Tibial artery (tissue), 4 donors: ENCODE measurements at regions not wholly inside any gene's neighbourhood (a gene's known extent, or its start where the extent isn't known, plus 50 kb on each side); places are given as distances from the start of the nearest gene placed in this dataset.

Experiments
- DNase-seq, 2 donors: peaks; one replicate each; pipeline ENCODE4 v3.0.0-alpha.2; 2019
- H3K27ac ChIP-seq, 2 donors: fragments of 200-600 bp; sonication (generic) in 1 of 2; 1 replicate in 1 of 2; 2 replicates in 1 of 2; pipeline ENCODE4 v1.5.1; 2018 to 2019; ENCODE audit warnings: mild to moderate bottlenecking in 1 of 2
- H3K27me3 ChIP-seq, 2 donors: fragments of 200-600 bp; sonication (generic) in 1 of 2; one replicate each; pipeline versions ENCODE4 v1.5.1 to v1.6.0; 2016 to 2019
- H3K36me3 ChIP-seq, 3 donors: fragments of 200-600 bp; sonication (generic) in 2 of 3; one replicate each; pipeline ENCODE4 v1.5.1; 2016 to 2019; ENCODE audit warnings: mild to moderate bottlenecking in 2 of 3
- H3K4me1 ChIP-seq, 4 donors: fragments of 200-600 bp; sonication (generic) in 2 of 4; 1 replicate in 3 of 4; 2 replicates in 1 of 4; pipeline ENCODE4 v1.5.1; 2016 to 2019
- H3K4me3 ChIP-seq, 2 donors: fragments of 200-600 bp; sonication (generic) in 1 of 2; 1 replicate in 1 of 2; 2 replicates in 1 of 2; pipeline ENCODE4 v1.5.1; 2018 to 2019; ENCODE audit warnings: mild to moderate bottlenecking in 2 of 2
- H3K9me3 ChIP-seq, 3 donors: fragments of 200-600 bp; sonication (generic) in 1 of 3; one replicate each; pipeline ENCODE4 v1.5.1; 2016 to 2019
- intact Hi-C: fragments of 100-400 bp; cut with DNase I; formaldehyde crosslinking; loops from one replicate; pipeline ENCODE4 v1.15.0; 2023; ENCODE audit warnings: low total_unique reads
- TF ChIP-seq, protein P1 (sequence below), 2 experiments: fragments of 200-600 bp in 1 of 2; fragments of 450-650 bp in 1 of 2; IDR thresholded peaks; one replicate each; pipeline ENCODE4 v1.5.1; 2017 to 2019; ENCODE audit warnings: antibody characterized with exemption in 2 of 2, mild to moderate bottlenecking in 1 of 2, moderate library complexity in 1 of 2

- DNase-seq, result no peak
- no peak overlapping the region for H3K4me3 ChIP-seq
These were observed 337.4 kb upstream of the SFRP2 start for GRCh38 chr4:154126276-154126675.

GRCh38 chr4:154125340-154125739, 336.5 kb upstream of the SFRP2 start:
- DNase-seq, result no peak
- Histone ChIP-seq H3K27me3 (no peaks in the 10 kb centered on the region), H3K4me1 (no peaks in the 10 kb centered on the region), H3K4me3 (no peak overlapping the region), H3K36me3 (no peaks in the 10 kb centered on the region), H3K27ac (no peak overlapping the region), H3K9me3 (peaks cover 0 to 11% (median 0%) of the 10 kb centered on the region in 3 donors)
- intact Hi-C loops, result no loop called here
- TF ChIP-seq, protein P1, sequence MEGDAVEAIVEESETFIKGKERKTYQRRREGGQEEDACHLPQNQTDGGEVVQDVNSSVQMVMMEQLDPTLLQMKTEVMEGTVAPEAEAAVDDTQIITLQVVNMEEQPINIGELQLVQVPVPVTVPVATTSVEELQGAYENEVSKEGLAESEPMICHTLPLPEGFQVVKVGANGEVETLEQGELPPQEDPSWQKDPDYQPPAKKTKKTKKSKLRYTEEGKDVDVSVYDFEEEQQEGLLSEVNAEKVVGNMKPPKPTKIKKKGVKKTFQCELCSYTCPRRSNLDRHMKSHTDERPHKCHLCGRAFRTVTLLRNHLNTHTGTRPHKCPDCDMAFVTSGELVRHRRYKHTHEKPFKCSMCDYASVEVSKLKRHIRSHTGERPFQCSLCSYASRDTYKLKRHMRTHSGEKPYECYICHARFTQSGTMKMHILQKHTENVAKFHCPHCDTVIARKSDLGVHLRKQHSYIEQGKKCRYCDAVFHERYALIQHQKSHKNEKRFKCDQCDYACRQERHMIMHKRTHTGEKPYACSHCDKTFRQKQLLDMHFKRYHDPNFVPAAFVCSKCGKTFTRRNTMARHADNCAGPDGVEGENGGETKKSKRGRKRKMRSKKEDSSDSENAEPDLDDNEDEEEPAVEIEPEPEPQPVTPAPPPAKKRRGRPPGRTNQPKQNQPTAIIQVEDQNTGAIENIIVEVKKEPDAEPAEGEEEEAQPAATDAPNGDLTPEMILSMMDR (IDR thresholded peaks at IDR 0.05), result no peak

More at GRCh38 chr4:154126276-154126675, 337.4 kb upstream of the SFRP2 start:
- TF ChIP-seq, protein P1 (IDR thresholded peaks at IDR 0.05), result no peak
- intact Hi-C loops, result no loop called here
- H3K36me3 ChIP-seq, result no peaks in the 10 kb centered on the region
- H3K27ac ChIP-seq, result no peak overlapping the region
- peaks cover 0 to 11% (median 0%) of the 10 kb centered on the region in 3 donors for H3K9me3 ChIP-seq
- no peaks in the 10 kb centered on the region for H3K4me1 ChIP-seq
- no peaks in the 10 kb centered on the region for H3K27me3 ChIP-seq

GRCh38 chr4:154124539-154125255, 335.8 kb upstream of the SFRP2 start:
- Histone ChIP-seq H3K27me3 (no peaks in the 10 kb centered on the region), H3K9me3 (peaks cover 0 to 11% (median 0%) of the 10 kb centered on the region in 3 donors), H3K36me3 (no peaks in the 10 kb centered on the region), H3K4me1 (no peaks in the 10 kb centered on the region), H3K4me3 (no peak overlapping the region), H3K27ac (no peak overlapping the region)
- TF ChIP-seq, protein P1 (IDR thresholded peaks at IDR 0.05), result no peak
- DNase-seq, result no peak
- intact Hi-C loops, result no loop called here

DNA sequence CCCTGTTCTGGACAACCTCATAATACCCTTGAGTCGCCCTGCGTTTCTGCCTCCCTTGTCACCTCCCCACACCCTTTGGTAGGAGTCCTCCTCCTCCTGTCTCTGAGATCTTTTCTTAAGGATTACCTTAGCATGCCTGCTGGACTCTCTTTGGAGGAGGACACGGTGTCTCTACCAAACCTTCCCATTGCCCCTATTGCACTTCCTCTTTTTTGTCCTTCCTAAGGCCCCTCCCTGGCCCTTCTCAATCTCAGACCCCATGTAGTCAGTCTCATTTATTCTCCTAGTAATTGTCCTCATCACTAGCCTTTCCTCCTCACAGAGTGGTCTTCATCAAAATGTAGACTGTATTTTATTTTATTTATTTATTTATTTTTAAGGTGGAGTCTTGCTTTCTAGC, 335.0 kb upstream of the SFRP2 start:
- Histone ChIP-seq H3K9me3 (peaks cover 0 to 11% (median 0%) of the 10 kb centered on the region in 3 donors), H3K4me1 (no peaks in the 10 kb centered on the region), H3K4me3 (no peak overlapping the region), H3K27me3 (no peaks in the 10 kb centered on the region), H3K27ac (no peak overlapping the region), H3K36me3 (no peaks in the 10 kb centered on the region)
- intact Hi-C loops, result no loop called here
- TF ChIP-seq, protein P1 (IDR thresholded peaks at IDR 0.05), result no peak
- DNase-seq, result no peak

- H3K36me3 ChIP-seq, result no peaks in the 10 kb centered on the region
- H3K9me3 ChIP-seq, result no peaks in the 10 kb centered on the region
- TF ChIP-seq, protein P1 (IDR thresholded peaks at IDR 0.05), result no peak
- H3K4me3 ChIP-seq, result no peak overlapping the region
- no peak for DNase-seq
- H3K27me3 ChIP-seq, result no peaks in the 10 kb centered on the region
- no peak overlapping the region for H3K27ac ChIP-seq
- no peaks in the 10 kb centered on the region for H3K4me1 ChIP-seq
- intact Hi-C loops, result no loop called here
These were observed 331.9 kb upstream of the SFRP2 start for GRCh38 chr4:154120690-154121345.
